Osteoblast (primary cell): ENCODE measurements at regions not wholly inside any gene's neighbourhood (a gene's known extent, or its start where the extent isn't known, plus 50 kb on each side); places are given as distances from the start of the nearest gene placed in this dataset.

Source experiments
- DNase-seq: peaks from one replicate; pipeline ENCODE4 v3.0.0; 2011; ENCODE audit warnings: low spot score, mixed read lengths; ENCODE audit not compliant: insufficient read length; ENCODE audit errors: missing footprints
- H2AFZ ChIP-seq: 2 replicates; pipeline ENCODE4 v1.6.0; 2011; ENCODE audit warnings: mild to moderate bottlenecking, low read length
- H3K27ac ChIP-seq: 2 replicates; pipeline ENCODE4 v1.5.1; 2011; ENCODE audit warnings: mild to moderate bottlenecking, low read depth, low read length, moderate library complexity
- H3K27me3 ChIP-seq: 2 replicates; pipeline ENCODE4 v1.6.0; 2012; ENCODE audit warnings: mild to moderate bottlenecking, control low read depth, inconsistent platforms, low read length, moderate library complexity; ENCODE audit not compliant: insufficient read depth
- H3K36me3 ChIP-seq: 2 replicates; pipeline ENCODE4 v1.5.1; 2011; ENCODE audit warnings: mild to moderate bottlenecking, low read length, control low read depth, moderate library complexity; ENCODE audit not compliant: insufficient read depth
- H3K4me1 ChIP-seq: 2 replicates; pipeline ENCODE4 v1.5.1; 2011; ENCODE audit warnings: mild to moderate bottlenecking, low read length, control low read depth, moderate library complexity; ENCODE audit not compliant: insufficient read depth
- H3K4me2 ChIP-seq: 2 replicates; pipeline ENCODE4 v1.6.0; 2011; ENCODE audit warnings: mild to moderate bottlenecking, low read length; ENCODE audit not compliant: insufficient read depth
- H3K4me3 ChIP-seq: fragments of 200-600 bp; sonication (generic); 3 replicates; pipeline ENCODE4 v1.5.1; 2012; ENCODE audit warnings: mild to moderate bottlenecking, low read length, inconsistent platforms; ENCODE audit not compliant: insufficient read depth
- H3K79me2 ChIP-seq: 2 replicates; pipeline ENCODE4 v1.6.0; 2012; ENCODE audit warnings: mild to moderate bottlenecking, low read length, control low read depth, inconsistent platforms; ENCODE audit not compliant: insufficient read depth
- H3K9me3 ChIP-seq: 2 replicates; pipeline ENCODE4 v1.5.1; 2011; ENCODE audit warnings: low read depth, low read length, control low read depth
- H4K20me1 ChIP-seq: 2 replicates; pipeline ENCODE4 v1.6.0; 2012; ENCODE audit warnings: mild to moderate bottlenecking, low read length, control low read depth; ENCODE audit not compliant: insufficient read depth
- CTCF ChIP-seq: IDR thresholded peaks from 2 replicates; pipeline ENCODE4 v1.5.1; 2011; ENCODE audit warnings: mild to moderate bottlenecking, low read depth, low read length, moderate library complexity; ENCODE audit errors: extremely low read depth

GRCh38 chr5:124859556-124860290 lies 113.3 kb upstream of the ZNF608 start:
- Histone ChIP-seq H3K4me3 (no peak overlapping the region), H3K27ac (no peak overlapping the region), H3K36me3 (no peaks in the 10 kb centered on the region), H3K4me2 (no peak overlapping the region), H3K9me3 (no peaks in the 10 kb centered on the region), H3K4me1 (peaks cover 3% of the 10 kb centered on the region), H2AFZ (no peak overlapping the region), H4K20me1 (no peaks in the 10 kb centered on the region), H3K27me3 (no peaks in the 10 kb centered on the region), H3K79me2 (no peaks in the 10 kb centered on the region)
- no peak for TF ChIP-seq CTCF
- no peak for DNase-seq

GRCh38 chr5:124860291-124860655 lies 113.8 kb upstream of the ZNF608 start:
- no peak overlapping the region for H2AFZ ChIP-seq
- H4K20me1 ChIP-seq: no peaks in the 10 kb centered on the region
- no peak overlapping the region for H3K4me2 ChIP-seq
- no peak for TF ChIP-seq CTCF
- peaks cover 3% of the 10 kb centered on the region for H3K4me1 ChIP-seq
- no peak overlapping the region for H3K4me3 ChIP-seq
- no peaks in the 10 kb centered on the region for H3K36me3 ChIP-seq
- no peak overlapping the region for H3K27ac ChIP-seq
- no peaks in the 10 kb centered on the region for H3K27me3 ChIP-seq
- DNase-seq: no peak
- H3K79me2 ChIP-seq: no peaks in the 10 kb centered on the region
- H3K9me3 ChIP-seq: no peaks in the 10 kb centered on the region

- no peaks in the 10 kb centered on the region for H4K20me1 ChIP-seq
- H3K4me2 ChIP-seq: no peak overlapping the region
- no peak overlapping the region for H3K4me3 ChIP-seq
- no peaks in the 10 kb centered on the region for H3K36me3 ChIP-seq
- no peak for DNase-seq
- no peaks in the 10 kb centered on the region for H3K9me3 ChIP-seq
- H2AFZ ChIP-seq: no peak overlapping the region
- H3K79me2 ChIP-seq: no peaks in the 10 kb centered on the region
- H3K4me1 ChIP-seq: peaks cover 17% of the 10 kb centered on the region
- H3K27ac ChIP-seq: no peak overlapping the region
- no peak for TF ChIP-seq CTCF
- no peaks in the 10 kb centered on the region for H3K27me3 ChIP-seq
These were observed 118.6 kb upstream of the ZNF608 start for GRCh38 chr5:124865066-124865465.

GRCh38 chr5:124865603-124866354 lies 119.3 kb upstream of the ZNF608 start:
- H3K36me3 ChIP-seq: no peaks in the 10 kb centered on the region
- H3K9me3 ChIP-seq: no peaks in the 10 kb centered on the region
- no peak for TF ChIP-seq CTCF
- no peak overlapping the region for H2AFZ ChIP-seq
- no peaks in the 10 kb centered on the region for H3K27me3 ChIP-seq
- H4K20me1 ChIP-seq: no peaks in the 10 kb centered on the region
- DNase-seq: no peak
- H3K4me1 ChIP-seq: peaks cover 17% of the 10 kb centered on the region
- H3K79me2 ChIP-seq: no peaks in the 10 kb centered on the region
- H3K4me3 ChIP-seq: no peak overlapping the region
- no peak overlapping the region for H3K27ac ChIP-seq
- no peak overlapping the region for H3K4me2 ChIP-seq
